HG03097 (cell line): ENCODE measurements at regions not wholly inside any gene's neighbourhood (a gene's known extent, or its start where the extent isn't known, plus 50 kb on each side); places are given as distances from the start of the nearest gene placed in this dataset.
"Not testable (repeated sequence)": the region's sequence is repeated elsewhere in the genome, so short reads cannot be mapped to it uniquely, and the experiment has no call there.

Experiments used
- ATAC-seq: cut with Tn5 transposase; IDR thresholded peaks from one replicate; pipeline ENCODE4 v1.9.1; 2021; ENCODE audit not compliant: unreplicated experiment, low FRiP score

GRCh38 chr4:163681208-163681821 is 186.8 kb downstream of the TMA16 start:
- ATAC-seq, result peak; percentile 74

- ATAC-seq, result no peak
Observed at GRCh38 chr4:163688856-163689255, 194.4 kb downstream of the TMA16 start.

- no peak for ATAC-seq
Observed at GRCh38 chr4:163693211-163693610, 198.7 kb downstream of the TMA16 start.

GRCh38 chr4:163693776-163694175 is 199.3 kb downstream of the TMA16 start:
- no peak for ATAC-seq

GRCh38 chr4:163694385-163694784 is 199.9 kb downstream of the TMA16 start:
- ATAC-seq, result no peak

GRCh38 chr4:163697121-163697520 is 202.6 kb downstream of the TMA16 start:
- ATAC-seq, result no peak

GRCh38 chr4:163700383-163700782 is 205.9 kb downstream of the TMA16 start:
- not testable (repeated sequence) for ATAC-seq

GRCh38 chr4:163701916-163702315 is 207.4 kb downstream of the TMA16 start:
- peak; percentile 66 for ATAC-seq

GRCh38 chr4:163702736-163703135 is 208.2 kb downstream of the TMA16 start:
- ATAC-seq, result no peak

- no peak for ATAC-seq
Observed at GRCh38 chr4:163703251-163703650, 208.8 kb downstream of the TMA16 start.

GRCh38 chr4:163707873-163708272 is 213.4 kb downstream of the TMA16 start:
- ATAC-seq, result no peak

- ATAC-seq, result no peak
Observed at GRCh38 chr4:163709601-163710000, 215.1 kb downstream of the TMA16 start.

- ATAC-seq, result no peak
Observed at GRCh38 chr4:163710158-163710557, 215.7 kb downstream of the TMA16 start.

- ATAC-seq, result not testable (repeated sequence)
Observed at GRCh38 chr4:163724495-163724894, 230.0 kb downstream of the TMA16 start.

GRCh38 chr4:163726641-163727040 is 232.2 kb downstream of the TMA16 start:
- ATAC-seq, result no peak

GRCh38 chr4:163731071-163731470 is 236.6 kb downstream of the TMA16 start:
- no peak for ATAC-seq

- no peak for ATAC-seq
Observed at GRCh38 chr4:163732473-163732872, 238.0 kb downstream of the TMA16 start.

- no peak for ATAC-seq
Observed at GRCh38 chr4:163736876-163737275, 242.4 kb downstream of the TMA16 start.

- ATAC-seq, result not testable (repeated sequence)
Observed at GRCh38 chr4:163737846-163738245, 243.4 kb downstream of the TMA16 start.

- no peak for ATAC-seq
Observed at GRCh38 chr4:163738521-163738920, 244.0 kb downstream of the TMA16 start.

GRCh38 chr4:163744861-163745260 is 250.4 kb downstream of the TMA16 start:
- ATAC-seq, result peak; percentile 95

- no peak for ATAC-seq
Observed at GRCh38 chr4:163747293-163747692, 252.8 kb downstream of the TMA16 start.

GRCh38 chr4:163747886-163748285 is 253.4 kb downstream of the TMA16 start:
- ATAC-seq, result no peak
